ENCODE measurements at regions not wholly inside any gene's neighbourhood (a gene's known extent, or its start where the extent isn't known, plus 50 kb on each side); places are given as distances from the start of the nearest gene placed in this dataset.

GRCh38 chr3:168802766-168803165 lies 707.0 kb upstream of the GOLIM4 start:
- no peak for TF ChIP-seq CTCF (IDR thresholded peaks at IDR 0.05)
- TF ChIP-seq POLR2A (IDR thresholded peaks at IDR 0.05): no peak

All from adrenal gland (tissue), 5 donors.